HG03442 (cell line): ENCODE measurements at regions not wholly inside any gene's neighbourhood (a gene's known extent, or its start where the extent isn't known, plus 50 kb on each side); places are given as distances from the start of the nearest gene placed in this dataset.

Experiments used
- ATAC-seq: cut with Tn5 transposase; IDR thresholded peaks from one replicate; pipeline ENCODE4 v1.9.1; 2021; ENCODE audit warnings: mild to moderate bottlenecking, moderate library complexity; ENCODE audit not compliant: unreplicated experiment

GRCh38 chr9:106625259-106625789 is 237.6 kb upstream of the ZNF462 start:
- ATAC-seq, result no peak

DNA sequence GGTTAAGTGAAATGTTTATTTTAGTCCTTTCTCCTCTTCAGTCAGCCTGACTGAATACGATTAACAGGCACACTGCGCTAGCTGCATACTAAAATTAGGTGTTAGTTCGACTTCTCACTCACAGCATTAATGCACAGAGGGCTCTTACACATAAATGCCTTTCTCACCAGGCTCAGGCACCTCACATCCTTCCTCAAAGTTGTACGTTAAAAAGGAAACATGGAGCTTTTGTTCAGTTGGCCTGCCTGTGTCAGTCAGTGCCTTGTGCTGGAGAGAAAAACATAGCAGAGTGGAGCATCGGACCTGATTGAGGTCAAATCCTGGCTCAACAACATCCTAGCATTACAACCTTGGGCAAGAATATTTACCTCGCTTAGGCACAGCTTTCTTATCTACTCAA is 236.0 kb upstream of the ZNF462 start:
- ATAC-seq, result no peak

DNA sequence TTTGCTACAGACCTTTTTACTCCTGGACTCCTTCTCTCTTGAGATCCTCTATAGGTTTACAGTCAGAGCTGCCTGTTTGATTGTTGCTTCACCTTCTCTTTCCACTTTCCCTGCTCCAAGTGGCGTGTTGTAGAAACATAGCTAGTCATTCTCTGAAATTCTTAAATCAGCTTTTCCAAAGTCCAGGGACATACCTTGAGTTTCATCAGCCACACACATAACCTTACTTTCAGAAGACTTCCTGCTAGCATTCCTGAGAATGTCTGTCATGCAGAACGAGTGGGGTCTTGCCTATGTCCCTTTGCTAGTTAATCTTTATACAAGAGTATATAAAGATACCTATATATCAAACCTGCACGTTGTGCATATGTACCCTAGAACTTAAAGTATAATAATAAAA is 230.3 kb upstream of the ZNF462 start:
- no peak for ATAC-seq

DNA sequence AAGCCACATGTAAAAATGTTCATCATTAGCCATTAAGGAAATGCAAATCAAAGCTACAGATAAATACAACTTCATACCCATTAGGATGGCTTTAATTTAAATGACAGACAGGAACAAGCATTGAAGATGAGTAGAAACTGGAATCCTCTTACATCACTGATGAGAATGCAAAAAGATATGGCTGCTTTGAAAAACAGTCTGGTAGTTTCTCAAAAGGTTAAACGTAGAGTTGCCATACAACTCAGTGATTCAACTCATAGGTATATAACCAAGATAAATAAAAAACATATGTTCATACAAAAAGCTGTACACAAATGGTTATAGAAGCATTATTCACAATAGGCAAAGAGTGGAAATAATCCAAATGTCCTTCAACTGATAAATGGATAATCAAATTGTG is 228.8 kb upstream of the ZNF462 start:
- ATAC-seq, result no peak

GRCh38 chr9:106634641-106635040 is 228.3 kb upstream of the ZNF462 start:
- no peak for ATAC-seq

- ATAC-seq, result no peak
These were observed 225.5 kb upstream of the ZNF462 start for GRCh38 chr9:106637486-106637885.

GRCh38 chr9:106639873-106640568 is 222.9 kb upstream of the ZNF462 start:
- ATAC-seq, result no peak

- ATAC-seq, result no peak
These were observed 219.6 kb upstream of the ZNF462 start for GRCh38 chr9:106643211-106643930.

- no peak for ATAC-seq
These were observed 218.3 kb upstream of the ZNF462 start for GRCh38 chr9:106644661-106645060.

DNA sequence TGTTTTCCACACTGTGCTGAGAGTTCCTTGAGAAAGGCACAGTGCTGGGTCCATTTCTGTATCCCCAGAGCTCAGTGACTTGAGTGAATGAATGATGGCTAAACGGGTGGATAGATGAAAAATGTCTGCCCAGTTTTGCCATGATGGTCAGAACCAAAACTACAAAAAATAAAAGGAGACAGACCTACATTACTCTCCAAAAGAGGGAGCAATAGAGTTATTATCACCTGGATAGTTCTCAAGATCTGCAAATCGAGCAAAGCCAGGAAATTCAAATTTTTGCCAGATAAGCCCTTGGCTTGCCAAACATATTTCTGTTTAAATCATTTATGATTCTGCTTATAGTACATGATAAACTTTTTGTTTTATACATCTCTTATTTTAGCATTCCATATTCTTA is 214.2 kb upstream of the ZNF462 start:
- no peak for ATAC-seq

DNA sequence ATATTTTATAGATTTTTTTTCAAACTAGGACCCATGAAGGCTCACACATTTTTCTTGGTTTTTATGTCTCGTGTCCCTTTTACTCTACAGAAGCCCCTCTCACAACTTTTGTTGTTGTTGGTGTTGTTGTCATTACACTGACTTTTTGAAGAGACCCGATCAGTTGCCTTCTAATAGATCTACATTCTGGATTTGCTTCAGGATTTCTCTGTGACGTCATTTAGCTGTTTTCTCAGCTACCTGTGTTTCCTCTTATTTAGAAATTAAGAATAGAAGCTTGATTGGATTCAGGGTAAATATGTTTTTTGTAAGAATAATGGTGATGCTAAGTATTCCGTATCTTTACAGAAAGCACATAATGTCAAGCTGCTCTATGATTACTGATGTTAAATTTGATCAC is 213.3 kb upstream of the ZNF462 start:
- no peak for ATAC-seq

- no peak for ATAC-seq
These were observed 209.8 kb upstream of the ZNF462 start for GRCh38 chr9:106653213-106653612.

DNA sequence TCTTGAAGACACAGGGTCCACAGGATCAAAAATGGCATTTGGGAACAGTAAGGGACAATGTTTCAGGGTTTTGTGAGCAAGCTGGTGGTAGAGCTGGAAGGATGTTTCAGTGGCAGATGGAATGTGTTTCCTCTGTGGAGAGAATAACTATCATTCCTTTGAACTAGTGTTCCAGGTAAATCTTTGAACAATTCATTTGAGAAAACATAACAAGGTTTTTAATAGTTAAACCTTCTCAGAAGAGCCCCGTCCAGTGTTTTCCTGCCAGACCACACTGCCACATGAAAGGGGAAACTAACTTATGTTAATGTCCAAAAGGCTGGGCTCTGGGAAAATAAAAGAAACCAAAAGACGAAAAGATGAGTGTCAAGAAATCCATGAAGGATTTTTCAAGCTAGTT is 207.0 kb upstream of the ZNF462 start:
- ATAC-seq, result no peak

DNA sequence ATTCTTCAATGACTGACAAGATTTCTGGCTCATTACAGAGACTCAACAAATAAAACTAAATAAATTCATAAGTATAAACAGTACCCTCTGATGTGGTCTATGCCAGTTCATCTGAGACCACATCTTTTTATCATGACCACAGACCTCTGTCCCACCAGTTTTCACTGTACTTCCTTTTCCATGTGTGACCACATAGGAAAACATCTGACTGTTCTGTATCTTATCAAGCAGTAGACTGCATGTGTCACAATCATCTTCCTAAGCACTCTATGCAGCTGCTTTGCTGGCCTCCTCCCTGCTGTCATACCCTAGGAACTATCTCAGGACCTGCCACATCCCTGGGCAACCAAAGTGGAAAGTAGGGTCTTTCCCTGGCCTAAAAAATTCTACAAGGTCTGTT is 205.0 kb upstream of the ZNF462 start:
- ATAC-seq, result no peak

DNA sequence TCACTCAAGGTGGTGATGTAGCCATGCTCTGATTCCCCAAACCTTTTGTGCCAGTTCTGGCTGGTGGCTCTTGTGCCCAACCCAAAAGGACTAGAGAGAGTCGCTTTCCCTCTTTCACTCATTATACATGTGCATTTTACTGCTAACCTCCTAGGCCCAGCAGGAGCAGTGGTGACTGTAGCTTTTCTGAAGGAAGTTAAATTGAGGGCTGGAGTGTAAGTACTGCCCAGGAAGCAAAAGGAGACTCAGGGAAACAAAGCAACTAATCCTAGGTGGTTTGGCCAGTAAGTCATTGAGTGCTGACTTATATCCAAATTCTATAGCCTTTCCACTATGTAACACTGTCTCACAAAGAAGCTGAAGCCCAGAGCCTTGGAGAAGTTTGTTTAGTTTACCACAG is 194.4 kb upstream of the ZNF462 start:
- no peak for ATAC-seq

GRCh38 chr9:106669835-106670234 is 193.1 kb upstream of the ZNF462 start:
- no peak for ATAC-seq

GRCh38 chr9:106670418-106670817 is 192.5 kb upstream of the ZNF462 start:
- no peak for ATAC-seq

DNA sequence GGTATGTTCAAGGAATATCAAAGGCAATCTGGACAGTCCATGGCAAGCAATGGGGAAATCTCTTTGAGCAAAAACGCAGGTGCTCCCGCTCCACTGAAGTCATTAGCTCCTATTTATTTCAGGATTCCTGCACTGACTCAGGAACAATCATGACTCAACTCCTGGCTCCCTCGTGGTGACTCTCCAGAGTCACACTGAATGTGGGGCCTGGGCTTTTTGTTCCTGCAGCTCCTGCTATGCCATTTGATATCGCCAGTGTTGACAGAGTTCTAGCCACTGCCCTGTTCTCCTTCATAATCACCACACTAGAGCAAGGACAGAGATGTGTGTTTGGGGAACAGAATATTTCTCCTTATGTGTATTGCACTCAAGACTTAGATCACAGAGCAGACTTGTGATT is 187.2 kb upstream of the ZNF462 start:
- ATAC-seq, result no peak

DNA sequence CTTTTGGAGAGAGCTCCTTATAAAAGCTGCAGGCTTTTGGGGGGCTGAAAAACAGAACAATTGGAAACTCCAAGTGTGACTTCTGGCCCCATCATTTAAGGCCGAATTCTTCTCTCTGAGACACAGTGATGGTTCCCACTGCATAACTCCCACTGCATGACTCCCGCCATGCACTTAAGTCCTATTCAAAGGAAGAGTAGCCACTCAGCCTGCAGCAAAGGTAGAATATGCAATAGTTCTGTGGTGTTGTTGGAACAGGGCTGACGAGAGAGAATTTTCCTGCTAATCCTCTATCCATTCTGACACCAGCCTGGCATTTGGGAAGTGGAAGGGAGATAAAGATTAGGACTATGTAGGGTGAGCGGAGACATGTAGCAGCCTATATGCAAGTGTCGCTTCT is 185.6 kb upstream of the ZNF462 start:
- ATAC-seq, result no peak

GRCh38 chr9:106677830-106678229 is 185.1 kb upstream of the ZNF462 start:
- no peak for ATAC-seq

DNA sequence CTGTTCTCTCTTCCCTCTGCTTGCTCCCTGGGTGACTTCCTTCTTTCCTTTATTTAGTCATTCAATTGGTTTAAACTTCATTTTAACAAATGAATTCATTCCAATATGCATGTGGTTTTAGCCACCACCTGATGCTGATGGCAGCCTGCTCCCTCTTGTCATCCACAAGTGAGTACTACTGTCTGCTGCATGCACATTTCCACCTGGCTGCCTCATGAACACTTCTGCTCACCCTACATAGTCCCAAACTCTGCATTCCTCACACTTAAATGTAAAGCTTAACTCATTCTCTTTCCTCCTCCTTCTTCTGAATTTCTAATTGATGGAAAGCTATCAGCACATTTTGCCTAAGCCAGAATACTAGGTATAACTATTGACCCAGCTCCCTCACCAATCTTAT is 184.7 kb upstream of the ZNF462 start:
- ATAC-seq, result no peak

- no peak for ATAC-seq
These were observed 180.5 kb upstream of the ZNF462 start for GRCh38 chr9:106682420-106682819.
